H1 (cell line): ENCODE measurements at regions not wholly inside any gene's neighbourhood (a gene's known extent, or its start where the extent isn't known, plus 50 kb on each side); places are given as distances from the start of the nearest gene placed in this dataset.

Experiments used
- CTCF ChIA-PET: fragments of 300-600 bp; sonication (Branson Sonifier 250); formaldehyde crosslinking; loops from one replicate; lab custom pipeline; 2021; ENCODE audit not compliant: partially characterized antibody; lab: Charles Lee
- POLR2A ChIA-PET: fragments of 300-600 bp; sonication (Branson Sonifier 250); formaldehyde crosslinking; loops from one replicate; lab custom pipeline; 2021; ENCODE audit warnings: inconsistent platforms; ENCODE audit not compliant: partially characterized antibody; lab: Charles Lee
- DNase-seq, 2 experiments: peaks; one replicate each; pipeline versions ENCODE4 v3.0.0 to v3.0.0-alpha.2; 2010 to 2022; ENCODE audit warnings: low spot score in 2 of 2, low read depth in 1 of 2, mixed read lengths in 1 of 2
- FAIRE-seq: peaks from 2 replicates; lab custom pipeline; 2011; peaks lifted over from hg19 to GRCh38; lab: Jason Lieb, UNC
- H2AFZ ChIP-seq: 2 replicates; pipeline ENCODE4 v1.8.1; 2012; ENCODE audit warnings: low read length, inconsistent platforms
- H2AK5ac ChIP-seq: 2 replicates; pipeline ENCODE4 v1.6.1; 2013; ENCODE audit warnings: low read depth, low read length
- H2BK120ac ChIP-seq: replicated peaks from 2 replicates; pipeline ENCODE3; 2013; ENCODE audit warnings: low read depth, low read length, inconsistent platforms
- H2BK12ac ChIP-seq: 2 replicates; pipeline ENCODE4 v1.6.1; 2013; ENCODE audit warnings: low read depth, low read length
- H2BK15ac ChIP-seq: 2 replicates; pipeline ENCODE4 v1.6.1; 2013; ENCODE audit warnings: low read length
- H2BK20ac ChIP-seq: 2 replicates; pipeline ENCODE4 v1.6.1; 2013; ENCODE audit warnings: low read length
- H2BK5ac ChIP-seq: 2 replicates; pipeline ENCODE4 v1.6.1; 2013; ENCODE audit warnings: low read depth, low read length
- H3K14ac ChIP-seq: 2 replicates; pipeline ENCODE4 v1.6.1; 2013; ENCODE audit warnings: inconsistent platforms; ENCODE audit not compliant: insufficient read length
- H3K18ac ChIP-seq: 2 replicates; pipeline ENCODE4 v1.6.1; 2013; ENCODE audit warnings: low read length; ENCODE audit errors: extremely low read depth
- H3K23ac ChIP-seq: 2 replicates; pipeline ENCODE4 v1.6.1; 2013; ENCODE audit warnings: inconsistent platforms; ENCODE audit not compliant: insufficient read length
- H3K23me2 ChIP-seq: 2 replicates; pipeline ENCODE4 v1.6.1; 2013; ENCODE audit warnings: low read depth, low read length
- H3K27ac ChIP-seq: 2 replicates; pipeline ENCODE4 v1.6.1; 2011; ENCODE audit warnings: low read depth, low read length, inconsistent platforms
- H3K27me3 ChIP-seq, 4 experiments: replicated peaks in 1 of 4; 1 replicate in 1 of 4; 2 replicates in 3 of 4; pipeline versions ENCODE4 v1.6.1 to v1.8.1; 2011 to 2013; ENCODE audit warnings: low read length in 3 of 4, mild to moderate bottlenecking in 3 of 4, inconsistent platforms in 2 of 4, mixed read lengths in 2 of 4, moderate library complexity in 1 of 4; ENCODE audit not compliant: control insufficient read depth in 3 of 4, insufficient read depth in 3 of 4; ENCODE audit errors: extremely low read depth in 1 of 4
- H3K36me3 ChIP-seq, 4 experiments: 2 replicates each; pipeline versions ENCODE4 v1.6.1 to v1.8.1; 2011 to 2013; ENCODE audit warnings: mild to moderate bottlenecking in 4 of 4, low read length in 3 of 4, moderate library complexity in 2 of 4, control low read depth in 1 of 4, inconsistent platforms in 1 of 4; ENCODE audit not compliant: insufficient read depth in 4 of 4, control insufficient read depth in 2 of 4
- H3K4ac ChIP-seq: replicated peaks from 2 replicates; pipeline ENCODE3; 2013; ENCODE audit warnings: low read length, low read depth, mixed read lengths, inconsistent platforms; ENCODE audit not compliant: insufficient read length
- H3K4me1 ChIP-seq, 4 experiments: replicated peaks in 1 of 4; 1 replicate in 1 of 4; 2 replicates in 3 of 4; pipeline versions ENCODE4 v1.6.1 to v1.8.1; 2011 to 2013; ENCODE audit warnings: low read length in 3 of 4, inconsistent platforms in 2 of 4, mixed read lengths in 1 of 4; ENCODE audit not compliant: insufficient read depth in 4 of 4, control insufficient read depth in 3 of 4
- H3K4me2 ChIP-seq, 2 experiments: 2 replicates each; pipeline versions ENCODE4 v1.6.1 to v1.8.1; 2011 to 2013; ENCODE audit warnings: low read depth in 2 of 2, low read length in 2 of 2, control low read depth in 1 of 2, inconsistent platforms in 1 of 2, mild to moderate bottlenecking in 1 of 2; ENCODE audit not compliant: insufficient read depth in 1 of 2
- H3K4me3 ChIP-seq, 4 experiments: fragments of 200-600, 300-600 bp in 1 of 4; sonication (generic), shearing (Covaris generic), sonication (Bioruptor Twin) in 1 of 4; 2 replicates each; pipeline versions ENCODE4 v1.5.1 to v1.8.1; 2011 to 2016; ENCODE audit warnings: low read length in 4 of 4, low read depth in 3 of 4, control low read depth in 2 of 4, inconsistent platforms in 2 of 4, mild to moderate bottlenecking in 2 of 4, mixed read lengths in 1 of 4, moderate library complexity in 1 of 4; ENCODE audit not compliant: insufficient read depth in 2 of 4; ENCODE audit errors: extremely low read depth in 1 of 4
- H3K56ac ChIP-seq: replicated peaks from 2 replicates; pipeline ENCODE3; 2013; ENCODE audit warnings: low read depth, mild to moderate bottlenecking, mixed read lengths, low read length, inconsistent platforms; ENCODE audit not compliant: insufficient read length
- H3K79me1 ChIP-seq: 2 replicates; pipeline ENCODE4 v1.6.1; 2013; ENCODE audit warnings: low read depth, low read length, control low read depth
- H3K79me2 ChIP-seq, 2 experiments: 2 replicates each; pipeline versions ENCODE4 v1.6.1 to v1.8.1; 2012 to 2013; ENCODE audit warnings: low read length in 2 of 2, mild to moderate bottlenecking in 2 of 2, inconsistent platforms in 1 of 2; ENCODE audit not compliant: insufficient read depth in 2 of 2, control insufficient read depth in 1 of 2
- H3K9ac ChIP-seq, 4 experiments: replicated peaks in 1 of 4; 1 replicate in 1 of 4; 2 replicates in 3 of 4; pipeline versions ENCODE4 v1.6.1 to v1.8.1; 2011 to 2013; ENCODE audit warnings: low read depth in 3 of 4, low read length in 3 of 4, control low read depth in 2 of 4, mild to moderate bottlenecking in 2 of 4, moderate library complexity in 2 of 4, inconsistent platforms in 1 of 4; ENCODE audit errors: extremely low read depth in 1 of 4
- H3K9me3 ChIP-seq, 2 experiments: 2 replicates each; pipeline versions ENCODE4 v1.6.1 to v1.8.1; 2012 to 2013; ENCODE audit warnings: mild to moderate bottlenecking in 2 of 2, moderate library complexity in 2 of 2, control low read depth in 1 of 2, inconsistent platforms in 1 of 2, low read depth in 1 of 2, low read length in 1 of 2, mixed read lengths in 1 of 2; ENCODE audit not compliant: insufficient read depth in 2 of 2
- H4K20me1 ChIP-seq, 2 experiments: replicated peaks in 1 of 2; 2 replicates each; pipeline versions ENCODE3 to v1.8.1; 2011 to 2013; ENCODE audit warnings: inconsistent platforms in 2 of 2, low read length in 2 of 2, mild to moderate bottlenecking in 1 of 2; ENCODE audit not compliant: insufficient read depth in 2 of 2, control insufficient read depth in 1 of 2
- H4K5ac ChIP-seq: 2 replicates; pipeline ENCODE4 v1.6.1; 2013; ENCODE audit warnings: low read length, low read depth, mixed read lengths, inconsistent platforms; ENCODE audit not compliant: insufficient read length
- H4K8ac ChIP-seq: 2 replicates; pipeline ENCODE4 v1.8.0; 2013; ENCODE audit warnings: mild to moderate bottlenecking, moderate library complexity, low read length, inconsistent platforms; ENCODE audit not compliant: insufficient read depth; ENCODE audit errors: extremely low read depth
- H4K91ac ChIP-seq: replicated peaks from 2 replicates; pipeline ENCODE3; 2013; ENCODE audit warnings: low read length, mixed read lengths, inconsistent platforms; ENCODE audit not compliant: insufficient read length
- ASH2L ChIP-seq: fragments of 200-600, 300-600 bp; sonication (generic); IDR thresholded peaks from one replicate; pipeline ENCODE4 v1.7.1; 2017; ENCODE audit warnings: low read length
- ATF2 ChIP-seq: IDR thresholded peaks from 2 replicates; pipeline ENCODE4 v1.6.1; 2012; ENCODE audit warnings: low read length, inconsistent platforms
- BRCA1 ChIP-seq: IDR thresholded peaks from 2 replicates; pipeline ENCODE4 v1.6.1; 2012; ENCODE audit warnings: low read depth, low read length, improper control_type of control experiment
- CHD2 ChIP-seq: IDR thresholded peaks from 2 replicates; pipeline ENCODE4 v1.6.1; 2012; ENCODE audit warnings: low read length, improper control_type of control experiment
- CREB1 ChIP-seq: IDR thresholded peaks from 2 replicates; pipeline ENCODE4 v1.6.1; 2012; ENCODE audit warnings: inconsistent platforms
- EGR1 ChIP-seq: IDR thresholded peaks from 2 replicates; pipeline ENCODE4 v1.6.1; 2011; ENCODE audit warnings: low read depth, low read length, borderline replicate concordance
- JUND ChIP-seq: IDR thresholded peaks from 2 replicates; pipeline ENCODE4 v1.6.1; 2011; ENCODE audit warnings: mild to moderate bottlenecking, improper control_type of control experiment, low read length
- MAFK ChIP-seq: IDR thresholded peaks from 2 replicates; pipeline ENCODE4 v1.6.1; 2012; ENCODE audit warnings: low read depth, mild to moderate bottlenecking, improper control_type of control experiment, low read length
- NRF1 ChIP-seq: IDR thresholded peaks from 2 replicates; pipeline ENCODE4 v1.6.1; 2011; ENCODE audit warnings: mild to moderate bottlenecking, low read depth, low read length, improper control_type of control experiment
- PHF8 ChIP-seq: fragments of 200-600 bp; sonication (generic); conservative IDR thresholded peaks from 2 replicates; pipeline ENCODE4 v1.7.1; 2012; ENCODE audit warnings: low read depth, mild to moderate bottlenecking, inconsistent platforms, low read length, moderate library complexity
- RNF2 ChIP-seq: fragments of 200-900, 300-1000 bp; sonication (generic); IDR thresholded peaks from 2 replicates; pipeline ENCODE4 v1.7.1; 2016; ENCODE audit warnings: borderline replicate concordance, low read depth, mild to moderate bottlenecking, antibody characterized with exemption, low read length; ENCODE audit not compliant: poor library complexity, severe bottlenecking; ENCODE audit errors: missing control alignments
- SP2 ChIP-seq: IDR thresholded peaks from 2 replicates; pipeline ENCODE4 v1.6.1; 2012; ENCODE audit warnings: mild to moderate bottlenecking, low read length, inconsistent platforms
- YY1 ChIP-seq: IDR thresholded peaks from 2 replicates; pipeline ENCODE4 v1.6.1; 2011; ENCODE audit warnings: low read depth, mild to moderate bottlenecking, low read length
- ZNF274 ChIP-seq: IDR thresholded peaks from 2 replicates; pipeline ENCODE4 v1.7.0; 2012; ENCODE audit warnings: low read length, borderline replicate concordance; ENCODE audit errors: extremely low read depth
- WGBS, 2 experiments: shearing (Covaris generic) in 1 of 2; methylation state at CpG; one replicate each; pipeline versions ENCODE4 v1.1.6 to v1.1.7; 2013 to 2015; ENCODE audit warnings: low lambda C conversion rate in 2 of 2, mixed read lengths in 2 of 2, inconsistent platforms in 1 of 2, low coverage in 1 of 2, missing lambda C conversion rate in 1 of 2; ENCODE audit not compliant: insufficient replicate concordance in 2 of 2, insufficient coverage in 1 of 2, insufficient read length in 1 of 2; ENCODE audit errors: extremely low coverage in 1 of 2, missing lambda C conversion rate in 1 of 2; 5-methylcytosine and 5-hydroxymethylcytosine counted together

GRCh38 chr3:31055757-31056156, 161.3 kb upstream of the GADL1 start:
- no peaks in the 10 kb centered on the region for H4K20me1 ChIP-seq
- no peaks in the 10 kb centered on the region for H3K27me3 ChIP-seq
- no peak overlapping the region for H3K4me2 ChIP-seq
- no peaks in the 10 kb centered on the region for H3K79me2 ChIP-seq
- FAIRE-seq (no peak), DNase-seq (no peak)
- POLR2A ChIA-PET = no interaction called here
- H3K18ac ChIP-seq = no peak overlapping the region
- no peak overlapping the region for H3K27ac ChIP-seq
- no peak overlapping the region for H3K23ac ChIP-seq
- no peak overlapping the region for H2BK5ac ChIP-seq
- H2BK15ac ChIP-seq = no peak overlapping the region
- H3K14ac ChIP-seq = no peak overlapping the region
- 97% methylated on average over 2 of the region's 2 CpGs; no CpG with 5 or more reads in 1 of the 2 experiments for whole genome bisulfite sequencing, 2 experiments
- H3K79me1 ChIP-seq = no peaks in the 10 kb centered on the region
- no peak overlapping the region for H2AFZ ChIP-seq
- H3K23me2 ChIP-seq = 0 out of 2 replicates have a peak, but pooled peaks cover 2% of the 10 kb centered on the region
- no peak overlapping the region for H4K8ac ChIP-seq
- no peak overlapping the region for H3K4ac ChIP-seq
- no peak overlapping the region for H4K91ac ChIP-seq
- no peak overlapping the region for H2BK120ac ChIP-seq
- peaks cover 0 to 4% (median 1%) of the 10 kb centered on the region in 4 experiments; a peak in 3 of 7 replicates for H3K4me1 ChIP-seq
- peaks cover 3 to 8% of the 10 kb centered on the region in 2 experiments; a peak in 1 of 4 replicates for H3K9me3 ChIP-seq
- H2AK5ac ChIP-seq = no peak overlapping the region
- H2BK12ac ChIP-seq = no peak overlapping the region
- H3K4me3 ChIP-seq = no peak overlapping the region
- CTCF ChIA-PET = no interaction called here
- H2BK20ac ChIP-seq = no peak overlapping the region
- H3K36me3 ChIP-seq = no peaks in the 10 kb centered on the region; a peak in 1 of 8 replicates
- no peak overlapping the region for H3K56ac ChIP-seq
- H4K5ac ChIP-seq = no peak overlapping the region
- no peak overlapping the region for H3K9ac ChIP-seq
- TF ChIP-seq EGR1 (no peak), JUND (no peak), SP2 (no peak), ATF2 (no peak), CHD2 (no peak), YY1 (no peak), ZNF274 (no peak), BRCA1 (no peak), RNF2 (no peak), NRF1 (no peak), PHF8 (no peak), MAFK (no peak), CREB1 (no peak), ASH2L (no peak)
